H9 (cell line): ENCODE measurements at regions not wholly inside any gene's neighbourhood (a gene's known extent, or its start where the extent isn't known, plus 50 kb on each side); places are given as distances from the start of the nearest gene placed in this dataset.

ENCODE experiments used
- DNase-seq: peaks from one replicate; pipeline ENCODE4 v3.0.0-alpha.2; 2017
- H2AFZ ChIP-seq: one replicate; pipeline ENCODE4 v1.6.1; 2013; ENCODE audit warnings: mild to moderate bottlenecking, low read length, control low read depth, moderate library complexity
- H2AK5ac ChIP-seq: 2 replicates; pipeline ENCODE4 v1.6.1; 2013; ENCODE audit warnings: low read length, control low read depth, mixed read lengths; ENCODE audit not compliant: insufficient read length
- H2BK120ac ChIP-seq: one replicate; pipeline ENCODE4 v1.6.1; 2013; ENCODE audit warnings: low read depth, mild to moderate bottlenecking, low read length, control low read depth, inconsistent platforms; ENCODE audit not compliant: poor library complexity, severe bottlenecking
- H2BK12ac ChIP-seq: 2 replicates; pipeline ENCODE4 v1.6.1; 2013; ENCODE audit warnings: low read length, control low read depth, mixed read lengths, low read depth; ENCODE audit not compliant: insufficient read length
- H2BK15ac ChIP-seq: 2 replicates; pipeline ENCODE4 v1.6.1; 2013; ENCODE audit warnings: low read depth, low read length, control low read depth
- H2BK20ac ChIP-seq: one replicate; pipeline ENCODE4 v1.6.1; 2013; ENCODE audit warnings: low read depth, mild to moderate bottlenecking, low read length, control low read depth, inconsistent platforms; ENCODE audit not compliant: poor library complexity, severe bottlenecking
- H2BK5ac ChIP-seq: 2 replicates; pipeline ENCODE4 v1.6.1; 2013; ENCODE audit warnings: low read length, control low read depth, mixed read lengths; ENCODE audit not compliant: insufficient read length
- H3K14ac ChIP-seq: 2 replicates; pipeline ENCODE4 v1.6.1; 2013; ENCODE audit warnings: low read length, control low read depth; ENCODE audit not compliant: insufficient read depth
- H3K18ac ChIP-seq: 2 replicates; pipeline ENCODE4 v1.6.1; 2013; ENCODE audit warnings: low read depth, mild to moderate bottlenecking, mixed read lengths, low read length, control low read depth; ENCODE audit not compliant: insufficient read length
- H3K23ac ChIP-seq: 2 replicates; pipeline ENCODE4 v1.6.1; 2013; ENCODE audit warnings: low read length, control low read depth, mixed read lengths, low read depth; ENCODE audit not compliant: insufficient read length
- H3K23me2 ChIP-seq: 2 replicates; pipeline ENCODE4 v1.6.1; 2013; ENCODE audit warnings: low read depth, mild to moderate bottlenecking, mixed read lengths, low read length, control low read depth; ENCODE audit not compliant: insufficient read length, poor library complexity, severe bottlenecking
- H3K27ac ChIP-seq: 2 replicates; pipeline ENCODE4 v1.5.1; 2013; ENCODE audit warnings: low read length, control low read depth, mixed read lengths, low read depth; ENCODE audit not compliant: insufficient read length
- H3K27me3 ChIP-seq: 2 replicates; pipeline ENCODE4 v1.6.1; 2013; ENCODE audit warnings: low read length, control low read depth, inconsistent platforms; ENCODE audit not compliant: insufficient read depth
- H3K4ac ChIP-seq: 2 replicates; pipeline ENCODE4 v1.6.1; 2013; ENCODE audit warnings: low read depth, mild to moderate bottlenecking, control low read depth, inconsistent platforms, low read length, moderate library complexity
- H3K4me1 ChIP-seq: 2 replicates; pipeline ENCODE4 v1.6.1; 2013; ENCODE audit warnings: low read length, control low read depth, inconsistent platforms; ENCODE audit not compliant: insufficient read depth
- H3K4me2 ChIP-seq: 2 replicates; pipeline ENCODE4 v1.6.1; 2013; ENCODE audit warnings: low read length, control low read depth, mixed read lengths; ENCODE audit not compliant: insufficient read length, insufficient read depth
- H3K56ac ChIP-seq: 2 replicates; pipeline ENCODE4 v1.6.1; 2013; ENCODE audit warnings: low read depth, mild to moderate bottlenecking, mixed read lengths, low read length, control low read depth; ENCODE audit not compliant: insufficient read length
- H3K79me1 ChIP-seq: 2 replicates; pipeline ENCODE4 v1.6.1; 2013; ENCODE audit warnings: low read depth, mild to moderate bottlenecking, moderate library complexity, low read length, control low read depth, inconsistent platforms; ENCODE audit not compliant: insufficient read depth, poor library complexity, severe bottlenecking
- H3K79me2 ChIP-seq: 2 replicates; pipeline ENCODE4 v1.6.1; 2013; ENCODE audit warnings: low read length, control low read depth, inconsistent platforms; ENCODE audit not compliant: insufficient read depth
- H3K9ac ChIP-seq: 2 replicates; pipeline ENCODE4 v1.6.1; 2013; ENCODE audit warnings: low read length, control low read depth, mixed read lengths; ENCODE audit not compliant: insufficient read length; ENCODE audit errors: extremely low read depth
- H3K9me3 ChIP-seq: one replicate; pipeline ENCODE4 v1.6.1; 2013; ENCODE audit warnings: low read depth, low read length, inconsistent platforms; ENCODE audit not compliant: control insufficient read depth
- H3T11ph ChIP-seq: one replicate; pipeline ENCODE4 v1.6.1; 2013; ENCODE audit warnings: mild to moderate bottlenecking, low read length, control low read depth, inconsistent platforms
- H4K20me1 ChIP-seq: one replicate; pipeline ENCODE4 v1.6.1; 2013; ENCODE audit not compliant: control insufficient read depth, insufficient read length, insufficient read depth
- H4K5ac ChIP-seq: 2 replicates; pipeline ENCODE4 v1.6.1; 2013; ENCODE audit warnings: low read depth, mild to moderate bottlenecking, mixed read lengths, low read length, control low read depth; ENCODE audit not compliant: insufficient read length
- H4K8ac ChIP-seq: replicated peaks from 2 replicates; pipeline ENCODE4 v1.6.1; 2013; ENCODE audit warnings: low read length, control low read depth, mixed read lengths, low read depth; ENCODE audit not compliant: insufficient read length
- H4K91ac ChIP-seq: 2 replicates; pipeline ENCODE4 v1.6.1; 2013; ENCODE audit warnings: low read depth, mild to moderate bottlenecking, moderate library complexity, mixed read lengths, low read length, control low read depth; ENCODE audit not compliant: insufficient read length
- H3K27ac Mint-ChIP-seq, 3 experiments: 2 replicates in 2 of 3; 3 replicates in 1 of 3; pipeline ENCODE4 v1.8.0; 2020 to 2021; ENCODE audit warnings: mixed read lengths in 3 of 3, mild to moderate bottlenecking in 1 of 3, moderate library complexity in 1 of 3
- H3K27me3 Mint-ChIP-seq: 2 replicates; pipeline ENCODE4 v1.8.0; 2021; ENCODE audit warnings: low read depth, mild to moderate bottlenecking, moderate library complexity, mixed read lengths
- H3K36me3 Mint-ChIP-seq, 3 experiments: 2 replicates in 2 of 3; 3 replicates in 1 of 3; pipeline ENCODE4 v1.8.0; 2020 to 2021; ENCODE audit warnings: low read depth in 3 of 3, mixed read lengths in 3 of 3; ENCODE audit not compliant: insufficient read depth in 1 of 3
- H3K4me1 Mint-ChIP-seq, 2 experiments: 2 replicates each; pipeline ENCODE4 v1.8.0; 2020; ENCODE audit warnings: mixed read lengths in 2 of 2
- H3K4me3 Mint-ChIP-seq, 2 experiments: 2 replicates in 1 of 2; 3 replicates in 1 of 2; pipeline ENCODE4 v1.8.0; 2020 to 2021; ENCODE audit warnings: mild to moderate bottlenecking in 2 of 2, mixed read lengths in 2 of 2, moderate library complexity in 1 of 2
- H3K9me3 Mint-ChIP-seq, 2 experiments: 2 replicates in 1 of 2; 3 replicates in 1 of 2; pipeline ENCODE4 v1.8.0; 2020; ENCODE audit warnings: mild to moderate bottlenecking in 2 of 2, mixed read lengths in 2 of 2, moderate library complexity in 1 of 2
- WGBS: extraction: QIAGEN DNeasy Blood & Tissue Kit; methylation state at CpG from one replicate; pipeline ENCODE4 v1.1.7; 2013; ENCODE audit warnings: missing lambda C conversion rate, low lambda C conversion rate, mixed read lengths; ENCODE audit not compliant: insufficient read length; ENCODE audit errors: extremely low coverage; 5-methylcytosine and 5-hydroxymethylcytosine counted together
- TF ChIP-seq, protein P1 (sequence below): fragments of 200-600 bp; sonication (generic); conservative IDR thresholded peaks from 3 replicates; pipeline ENCODE4 v1.8.0; 2021; ENCODE audit warnings: antibody characterized with exemption, mild to moderate bottlenecking

DNA sequence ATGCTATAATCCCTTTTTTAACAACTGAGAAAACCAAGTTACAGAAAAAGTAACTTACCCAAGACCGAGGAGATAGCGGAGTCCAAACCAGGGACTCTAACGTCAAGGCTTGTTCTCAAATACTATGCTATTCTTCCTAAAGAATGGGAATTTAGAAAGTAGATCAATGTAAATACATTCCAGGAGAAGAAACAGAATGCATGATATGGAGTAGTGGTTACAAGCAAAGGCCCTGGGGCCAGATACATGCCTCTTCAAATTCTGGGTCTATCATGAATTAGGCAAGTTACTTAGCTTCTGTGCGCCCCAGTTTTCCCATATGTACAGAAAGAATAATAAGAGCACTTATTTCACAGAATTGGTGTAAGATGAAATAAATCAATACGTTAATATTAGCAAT is 102.0 kb upstream of the CHMP2B start:
- Histone ChIP-seq H2BK15ac (no peak overlapping the region), H4K8ac (no peak overlapping the region), H3K9ac (no peak overlapping the region), H2AFZ (no peak overlapping the region), H4K91ac (no peak overlapping the region), H3K23ac (no peak overlapping the region), H3K56ac (no peak overlapping the region), H4K5ac (no peak overlapping the region), H3K4ac (no peak overlapping the region), H3K27me3 (no peaks in the 10 kb centered on the region), H3K27ac (no peak overlapping the region), H3K4me2 (no peak overlapping the region), H2BK20ac (no peak overlapping the region), H3K14ac (no peak overlapping the region), H2BK12ac (no peak overlapping the region), H4K20me1 (no peaks in the 10 kb centered on the region), H2BK5ac (no peak overlapping the region), H3K23me2 (no peaks in the 10 kb centered on the region), H2BK120ac (no peak overlapping the region), H3K79me1 (no peaks in the 10 kb centered on the region), H3K4me1 (no peaks in the 10 kb centered on the region), H3K9me3 (no peaks in the 10 kb centered on the region), H3T11ph (no peak overlapping the region), H3K79me2 (no peaks in the 10 kb centered on the region), H3K18ac (no peak overlapping the region), H2AK5ac (no peak overlapping the region)
- Mint-ChIP-seq H3K27me3 (no peaks in the 10 kb centered on the region), H3K9me3 (no peaks in the 10 kb centered on the region), H3K36me3 (no peaks in the 10 kb centered on the region), H3K4me3 (no peak overlapping the region), H3K4me1 (peaks cover 7 to 12% of the 10 kb centered on the region in 2 experiments), H3K27ac (no peak overlapping the region)
- WGBS, result no CpG with 5 or more reads among the region's 5 CpGs
- DNase-seq, result no peak
- TF ChIP-seq, protein P1, sequence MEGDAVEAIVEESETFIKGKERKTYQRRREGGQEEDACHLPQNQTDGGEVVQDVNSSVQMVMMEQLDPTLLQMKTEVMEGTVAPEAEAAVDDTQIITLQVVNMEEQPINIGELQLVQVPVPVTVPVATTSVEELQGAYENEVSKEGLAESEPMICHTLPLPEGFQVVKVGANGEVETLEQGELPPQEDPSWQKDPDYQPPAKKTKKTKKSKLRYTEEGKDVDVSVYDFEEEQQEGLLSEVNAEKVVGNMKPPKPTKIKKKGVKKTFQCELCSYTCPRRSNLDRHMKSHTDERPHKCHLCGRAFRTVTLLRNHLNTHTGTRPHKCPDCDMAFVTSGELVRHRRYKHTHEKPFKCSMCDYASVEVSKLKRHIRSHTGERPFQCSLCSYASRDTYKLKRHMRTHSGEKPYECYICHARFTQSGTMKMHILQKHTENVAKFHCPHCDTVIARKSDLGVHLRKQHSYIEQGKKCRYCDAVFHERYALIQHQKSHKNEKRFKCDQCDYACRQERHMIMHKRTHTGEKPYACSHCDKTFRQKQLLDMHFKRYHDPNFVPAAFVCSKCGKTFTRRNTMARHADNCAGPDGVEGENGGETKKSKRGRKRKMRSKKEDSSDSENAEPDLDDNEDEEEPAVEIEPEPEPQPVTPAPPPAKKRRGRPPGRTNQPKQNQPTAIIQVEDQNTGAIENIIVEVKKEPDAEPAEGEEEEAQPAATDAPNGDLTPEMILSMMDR, result no peak
